Transverse colon (tissue), 3 donors: ENCODE measurements at regions not wholly inside any gene's neighbourhood (a gene's known extent, or its start where the extent isn't known, plus 50 kb on each side); places are given as distances from the start of the nearest gene placed in this dataset.

ENCODE experiments used
- EP300 ChIP-seq: sonication (generic); formaldehyde crosslinking; IDR thresholded peaks from one replicate; pipeline ENCODE4 v1.6.1; 2017; ENCODE audit warnings: antibody characterized with exemption, low read depth
- TF ChIP-seq, protein P1 (sequence below), 5 experiments: fragments of 200-600 bp in 3 of 5; fragments of 450-650 bp in 2 of 5; sonication (generic) in 3 of 5; IDR thresholded peaks; 1 replicate in 2 of 5; 2 replicates in 3 of 5; pipeline ENCODE4 v1.5.1; 2016 to 2017; ENCODE audit warnings: antibody characterized with exemption in 5 of 5, inconsistent platforms in 3 of 5, mild to moderate bottlenecking in 2 of 5, moderate library complexity in 1 of 5

DNA sequence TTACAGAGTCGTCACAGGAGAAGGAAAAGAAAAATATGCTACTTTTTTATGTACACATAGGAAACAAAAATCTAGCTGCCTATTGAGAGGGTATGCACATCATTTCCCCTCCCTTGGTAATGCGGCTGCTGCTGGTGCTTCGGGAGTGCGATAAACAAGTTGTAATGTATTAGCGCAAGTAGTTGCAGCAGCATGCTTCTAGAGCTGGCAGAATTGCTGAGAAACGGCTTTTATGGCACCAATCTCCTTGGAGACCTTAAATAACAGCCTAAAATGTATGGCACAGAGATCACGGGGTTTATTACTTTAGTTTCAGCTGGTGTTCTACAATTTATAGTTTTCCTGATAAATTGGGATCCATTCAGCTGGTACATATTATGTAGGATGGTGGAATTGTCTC, 447.6 kb upstream of the TMPO start:
- TF ChIP-seq, protein P1, sequence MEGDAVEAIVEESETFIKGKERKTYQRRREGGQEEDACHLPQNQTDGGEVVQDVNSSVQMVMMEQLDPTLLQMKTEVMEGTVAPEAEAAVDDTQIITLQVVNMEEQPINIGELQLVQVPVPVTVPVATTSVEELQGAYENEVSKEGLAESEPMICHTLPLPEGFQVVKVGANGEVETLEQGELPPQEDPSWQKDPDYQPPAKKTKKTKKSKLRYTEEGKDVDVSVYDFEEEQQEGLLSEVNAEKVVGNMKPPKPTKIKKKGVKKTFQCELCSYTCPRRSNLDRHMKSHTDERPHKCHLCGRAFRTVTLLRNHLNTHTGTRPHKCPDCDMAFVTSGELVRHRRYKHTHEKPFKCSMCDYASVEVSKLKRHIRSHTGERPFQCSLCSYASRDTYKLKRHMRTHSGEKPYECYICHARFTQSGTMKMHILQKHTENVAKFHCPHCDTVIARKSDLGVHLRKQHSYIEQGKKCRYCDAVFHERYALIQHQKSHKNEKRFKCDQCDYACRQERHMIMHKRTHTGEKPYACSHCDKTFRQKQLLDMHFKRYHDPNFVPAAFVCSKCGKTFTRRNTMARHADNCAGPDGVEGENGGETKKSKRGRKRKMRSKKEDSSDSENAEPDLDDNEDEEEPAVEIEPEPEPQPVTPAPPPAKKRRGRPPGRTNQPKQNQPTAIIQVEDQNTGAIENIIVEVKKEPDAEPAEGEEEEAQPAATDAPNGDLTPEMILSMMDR (IDR thresholded peaks at IDR 0.05) = no peak
- TF ChIP-seq EP300 = no peak
